Mesendoderm (in vitro differentiated cells): ENCODE measurements at regions not wholly inside any gene's neighbourhood (a gene's known extent, or its start where the extent isn't known, plus 50 kb on each side); places are given as distances from the start of the nearest gene placed in this dataset.
A peak's percentile ranks its signal among the peaks of the same experiment; 100 is the strongest.
"Not testable (repeated sequence)": the region's sequence is repeated elsewhere in the genome, so short reads cannot be mapped to it uniquely, and the experiment has no call there.

Experiments
- DNase-seq: peaks from one replicate; pipeline ENCODE4 v3.0.0; 2013
- H2AK5ac ChIP-seq: 2 replicates; pipeline ENCODE4 v1.6.1; 2013; ENCODE audit warnings: low read length, inconsistent platforms
- H2BK120ac ChIP-seq: 2 replicates; pipeline ENCODE4 v1.6.1; 2013; ENCODE audit warnings: low read depth, mild to moderate bottlenecking, low read length, moderate library complexity, mixed read lengths
- H2BK15ac ChIP-seq: replicated peaks from 2 replicates; pipeline ENCODE4 v1.6.1; 2013; ENCODE audit warnings: low read depth, mild to moderate bottlenecking, moderate library complexity
- H2BK5ac ChIP-seq: 2 replicates; pipeline ENCODE4 v1.6.1; 2013; ENCODE audit warnings: low read length, inconsistent platforms
- H3K18ac ChIP-seq: 2 replicates; pipeline ENCODE4 v1.6.1; 2013; ENCODE audit warnings: mild to moderate bottlenecking, low read length, mixed read lengths
- H3K23ac ChIP-seq: one replicate; pipeline ENCODE4 v1.6.1; 2013; ENCODE audit warnings: low read length
- H3K27ac ChIP-seq: 2 replicates; pipeline ENCODE4 v1.5.1; 2013; ENCODE audit warnings: low read depth, mild to moderate bottlenecking, inconsistent platforms, low read length, moderate library complexity
- H3K27me3 ChIP-seq: 2 replicates; pipeline ENCODE4 v1.6.1; 2013; ENCODE audit warnings: low read length, control low read depth, mild to moderate bottlenecking, inconsistent platforms; ENCODE audit not compliant: insufficient read depth, poor library complexity
- H3K36me3 ChIP-seq: 2 replicates; pipeline ENCODE4 v1.6.1; 2013; ENCODE audit warnings: low read length, inconsistent platforms; ENCODE audit not compliant: control insufficient read depth, insufficient read depth
- H3K4ac ChIP-seq: one replicate; pipeline ENCODE4 v1.6.1; 2013; ENCODE audit warnings: low read depth, mild to moderate bottlenecking, low read length, moderate library complexity
- H3K4me1 ChIP-seq: 2 replicates; pipeline ENCODE4 v1.6.1; 2013; ENCODE audit warnings: low read depth, low read length, inconsistent platforms; ENCODE audit not compliant: control insufficient read depth
- H3K4me2 ChIP-seq: 2 replicates; pipeline ENCODE4 v1.6.1; 2013; ENCODE audit warnings: low read length
- H3K4me3 ChIP-seq: 2 replicates; pipeline ENCODE4 v1.5.1; 2013; ENCODE audit warnings: mild to moderate bottlenecking, low read length
- H3K56ac ChIP-seq: one replicate; pipeline ENCODE4 v1.6.1; 2013; ENCODE audit warnings: low read length
- H3K79me1 ChIP-seq: 2 replicates; pipeline ENCODE4 v1.6.1; 2013; ENCODE audit warnings: low read length, inconsistent platforms
- H3K79me2 ChIP-seq: 2 replicates; pipeline ENCODE4 v1.6.1; 2013; ENCODE audit warnings: mild to moderate bottlenecking, low read length; ENCODE audit not compliant: control insufficient read depth, insufficient read depth
- H3K9ac ChIP-seq: 2 replicates; pipeline ENCODE4 v1.6.1; 2013; ENCODE audit warnings: low read length, inconsistent platforms
- H4K5ac ChIP-seq: one replicate; pipeline ENCODE4 v1.6.1; 2013; ENCODE audit warnings: low read length
- H4K8ac ChIP-seq: one replicate; pipeline ENCODE4 v1.6.1; 2013; ENCODE audit warnings: low read depth, mild to moderate bottlenecking, control low read depth, low read length, moderate library complexity
- WGBS: extraction: QIAGEN DNeasy Blood & Tissue Kit; methylation state at CpG from one replicate; pipeline ENCODE4 v1.1.7; 2013; ENCODE audit warnings: low lambda C conversion rate, missing lambda C conversion rate; ENCODE audit not compliant: insufficient coverage; ENCODE audit errors: extremely low coverage; 5-methylcytosine and 5-hydroxymethylcytosine counted together

DNA sequence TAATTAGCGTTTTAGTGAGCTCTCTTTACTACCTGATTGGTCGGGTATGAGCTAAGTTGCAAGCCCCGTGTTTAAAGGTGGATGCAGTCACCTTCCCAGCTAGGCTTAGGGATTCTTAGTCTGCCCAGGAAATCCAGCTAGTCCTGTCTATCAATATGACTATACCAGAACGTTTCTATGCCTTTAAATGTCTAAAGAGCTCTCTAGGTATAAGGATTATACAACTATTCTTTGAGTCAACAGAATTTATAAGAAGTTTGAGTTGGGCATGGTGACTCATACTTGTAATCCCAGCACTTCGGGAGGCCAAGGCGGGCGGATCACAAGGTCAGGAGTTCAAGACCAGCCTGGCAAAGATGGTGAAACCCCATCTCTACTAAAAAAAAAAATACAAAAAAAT is 74.7 kb downstream of the OTUD1 start:
- not testable (repeated sequence) for H3K4ac ChIP-seq, H2AK5ac ChIP-seq, H3K36me3 ChIP-seq, H2BK5ac ChIP-seq, H3K23ac ChIP-seq, H3K79me1 ChIP-seq, H3K79me2 ChIP-seq, H3K27ac ChIP-seq, H3K4me2 ChIP-seq, H3K56ac ChIP-seq, DNase-seq, H4K8ac ChIP-seq, H2BK15ac ChIP-seq, H3K18ac ChIP-seq, H3K4me1 ChIP-seq, H3K4me3 ChIP-seq, H3K27me3 ChIP-seq, H4K5ac ChIP-seq, H2BK120ac ChIP-seq, H3K9ac ChIP-seq
- no CpG with 5 or more reads among the region's 7 CpGs for WGBS

DNA sequence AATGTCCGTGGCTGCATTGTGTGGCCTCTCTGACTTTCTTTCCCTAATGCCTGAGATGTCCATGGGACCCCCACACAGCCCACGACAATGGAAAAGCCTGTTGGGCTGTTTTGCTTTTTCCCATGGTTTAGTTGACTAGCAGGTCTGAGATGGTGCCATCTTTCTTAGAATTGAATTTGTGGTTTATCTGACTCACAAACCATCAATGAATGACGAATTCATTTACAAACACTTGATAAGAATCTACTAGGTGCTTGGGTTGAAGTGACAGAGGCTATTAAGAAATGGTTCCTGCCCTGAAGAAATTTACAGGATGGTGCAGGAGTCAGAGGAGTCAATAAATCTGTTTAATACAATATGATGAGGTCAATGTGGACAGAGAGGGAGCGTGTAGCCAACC is 75.4 kb downstream of the OTUD1 start:
- Histone ChIP-seq H4K5ac (no peak overlapping the region), H2BK120ac (no peak overlapping the region)
- WGBS: no CpG with 5 or more reads among the region's 4 CpGs

DNA sequence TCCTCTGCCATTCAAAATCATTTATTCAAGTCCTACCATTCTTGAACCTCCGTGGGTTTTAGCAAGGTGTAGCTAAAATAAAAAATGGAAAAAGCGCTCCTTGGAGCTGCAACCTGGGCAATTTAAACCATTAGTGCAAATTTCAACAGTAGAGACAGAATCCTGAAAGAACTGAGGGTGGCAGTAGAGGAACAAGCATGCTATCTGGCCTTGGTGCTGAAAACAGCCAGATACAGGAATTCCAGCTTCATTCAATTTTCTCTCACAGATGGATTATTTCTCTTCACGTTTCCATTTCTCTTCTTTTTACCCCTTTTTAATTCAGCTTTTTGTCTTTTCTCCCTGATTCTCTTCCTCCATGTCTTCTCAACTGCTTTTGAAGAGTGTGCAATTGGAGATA is 77.7 kb downstream of the OTUD1 start:
- Histone ChIP-seq H3K56ac (no peak overlapping the region), H3K4ac (no peak overlapping the region), H3K4me1 (no peaks in the 10 kb centered on the region), H3K9ac (no peak overlapping the region), H2BK15ac (no peak overlapping the region), H2BK5ac (no peak overlapping the region), H3K36me3 (no peaks in the 10 kb centered on the region), H2AK5ac (no peak overlapping the region), H2BK120ac (no peak overlapping the region), H4K5ac (no peak overlapping the region), H3K27me3 (no peaks in the 10 kb centered on the region), H3K27ac (no peak overlapping the region), H3K4me3 (no peak overlapping the region), H3K23ac (no peak overlapping the region), H3K18ac (no peak overlapping the region), H3K79me1 (no peaks in the 10 kb centered on the region), H3K4me2 (no peak overlapping the region), H3K79me2 (no peaks in the 10 kb centered on the region), H4K8ac (no peak overlapping the region)
- WGBS: no CpG with 5 or more reads among the region's 3 CpGs
- peak; percentile 50 for DNase-seq

More for the DNA sequence above, 75.4 kb downstream of the OTUD1 start:
- Histone ChIP-seq H2BK15ac (no peak overlapping the region), H3K36me3 (no peaks in the 10 kb centered on the region), H2AK5ac (no peak overlapping the region), H3K56ac (no peak overlapping the region), H3K27me3 (no peaks in the 10 kb centered on the region), H3K79me1 (no peaks in the 10 kb centered on the region), H3K9ac (no peak overlapping the region), H3K18ac (no peak overlapping the region), H3K79me2 (no peaks in the 10 kb centered on the region), H3K4ac (no peak overlapping the region), H3K4me3 (no peak overlapping the region), H4K8ac (no peak overlapping the region), H3K4me2 (no peak overlapping the region), H3K4me1 (no peaks in the 10 kb centered on the region), H3K23ac (no peak overlapping the region), H2BK5ac (no peak overlapping the region), H3K27ac (no peak overlapping the region)
- DNase-seq: no peak

DNA sequence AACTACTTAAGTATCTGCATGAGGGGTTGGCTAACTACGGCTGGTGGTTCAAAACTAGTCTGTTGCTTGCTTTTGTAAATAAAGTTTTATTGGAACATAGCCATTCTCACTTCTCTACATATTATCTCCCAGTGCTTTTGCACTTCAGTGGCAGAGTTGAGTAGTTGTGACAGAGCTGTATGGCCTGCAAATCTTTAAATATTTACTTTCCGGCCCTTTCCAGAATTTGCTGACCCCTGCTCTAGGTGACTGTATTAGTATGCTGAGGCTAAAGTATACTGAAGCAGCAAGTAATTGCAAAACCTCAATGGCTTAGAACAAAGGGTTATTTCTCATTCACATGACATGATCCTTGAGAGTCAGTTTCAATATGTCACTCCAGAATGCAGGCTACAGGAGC is 78.3 kb downstream of the OTUD1 start:
- Histone ChIP-seq H3K23ac (no peak overlapping the region), H3K79me1 (no peaks in the 10 kb centered on the region), H2BK5ac (no peak overlapping the region), H3K9ac (no peak overlapping the region), H4K5ac (no peak overlapping the region), H3K4me2 (no peak overlapping the region), H3K18ac (no peak overlapping the region), H3K4me3 (no peak overlapping the region), H4K8ac (no peak overlapping the region), H3K27me3 (no peaks in the 10 kb centered on the region), H3K79me2 (no peaks in the 10 kb centered on the region), H3K4ac (no peak overlapping the region), H2AK5ac (no peak overlapping the region), H3K56ac (no peak overlapping the region), H2BK120ac (no peak overlapping the region), H2BK15ac (no peak overlapping the region), H3K4me1 (no peaks in the 10 kb centered on the region), H3K36me3 (no peaks in the 10 kb centered on the region), H3K27ac (no peak overlapping the region)
- no CpG with 5 or more reads among the region's 2 CpGs for WGBS
- DNase-seq: no peak

DNA sequence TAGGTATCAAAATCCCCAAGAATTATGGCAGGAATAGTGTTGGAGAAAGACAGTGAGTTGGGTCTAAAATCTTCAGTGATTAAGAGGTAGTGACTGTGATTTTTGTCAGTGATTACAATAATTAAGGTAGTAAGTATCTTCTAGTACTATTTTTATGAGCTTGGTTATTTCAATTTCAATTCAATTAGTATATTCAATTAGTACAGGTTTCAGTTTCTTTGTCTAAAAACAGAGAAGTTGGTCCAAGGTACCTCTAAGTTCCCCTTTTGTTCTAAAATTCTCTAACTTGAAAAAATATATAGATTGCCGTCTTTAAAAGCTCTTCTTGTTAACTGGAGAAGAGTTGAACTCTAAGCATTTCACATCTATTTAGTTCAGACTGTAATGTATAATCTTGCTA is 82.9 kb downstream of the OTUD1 start:
- Histone ChIP-seq H3K18ac (no peak overlapping the region), H3K56ac (no peak overlapping the region), H3K27ac (no peak overlapping the region), H4K8ac (no peak overlapping the region), H3K4ac (no peak overlapping the region), H2AK5ac (no peak overlapping the region), H3K9ac (no peak overlapping the region), H3K4me2 (no peak overlapping the region), H3K4me1 (no peaks in the 10 kb centered on the region), H2BK120ac (no peak overlapping the region), H3K36me3 (no peaks in the 10 kb centered on the region), H3K4me3 (no peak overlapping the region), H3K27me3 (no peaks in the 10 kb centered on the region), H2BK5ac (no peak overlapping the region), H3K23ac (no peak overlapping the region), H2BK15ac (no peak overlapping the region), H3K79me2 (no peaks in the 10 kb centered on the region), H4K5ac (no peak overlapping the region), H3K79me1 (no peaks in the 10 kb centered on the region)
- WGBS: no CpG with 5 or more reads among the region's 1 CpG
- no peak for DNase-seq

DNA sequence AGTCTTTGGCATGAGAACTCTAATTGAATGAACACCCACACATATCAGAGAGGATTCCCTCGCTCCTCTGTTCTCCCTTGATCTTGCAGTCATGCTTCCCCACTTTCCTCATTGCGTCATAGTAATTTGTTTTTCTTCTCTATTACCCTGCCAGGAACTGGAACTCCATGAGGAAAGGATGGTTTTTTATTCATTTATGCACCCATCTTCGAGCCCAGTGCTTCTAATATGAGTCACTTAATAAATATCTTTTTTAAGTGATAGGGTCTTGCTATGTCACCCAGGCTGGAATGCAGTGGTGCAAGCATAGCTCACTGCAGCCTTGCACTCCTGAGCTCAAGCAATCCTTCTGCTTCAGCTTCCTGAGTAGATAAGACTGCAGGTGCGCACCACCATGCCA is 83.5 kb downstream of the OTUD1 start:
- no CpG with 5 or more reads among the region's 4 CpGs for WGBS
- Histone ChIP-seq H4K5ac (no peak overlapping the region), H3K27me3 (no peaks in the 10 kb centered on the region), H3K36me3 (no peaks in the 10 kb centered on the region), H3K18ac (no peak overlapping the region), H2AK5ac (no peak overlapping the region), H3K4ac (no peak overlapping the region), H2BK5ac (no peak overlapping the region), H3K4me1 (no peaks in the 10 kb centered on the region), H3K9ac (no peak overlapping the region), H3K4me2 (no peak overlapping the region), H2BK120ac (no peak overlapping the region), H2BK15ac (no peak overlapping the region), H3K27ac (no peak overlapping the region), H3K79me1 (no peaks in the 10 kb centered on the region), H3K23ac (no peak overlapping the region), H3K56ac (no peak overlapping the region), H4K8ac (no peak overlapping the region), H3K4me3 (no peak overlapping the region), H3K79me2 (no peaks in the 10 kb centered on the region)
- no peak for DNase-seq
